ENCODE measurements at regions not wholly inside any gene's neighbourhood (a gene's known extent, or its start where the extent isn't known, plus 50 kb on each side); places are given as distances from the start of the nearest gene placed in this dataset.

GRCh38 chr11:105220121-105220520 is 80.6 kb upstream of the CARD18 start:
- ChIA-PET POLR2A (no interaction called here), CTCF (no interaction called here)
- no peaks in the 10 kb centered on the region for H3K27me3 ChIP-seq (replicated peaks in 1 of 4; ENCODE audit: control extremely low read depth in 1 of 4, control insufficient read depth in 3 of 4, insufficient read depth in 4 of 4, low read length in 3 of 4)
- DNase-seq, result peak; percentile 6
- no peak overlapping the region for H3K9ac ChIP-seq (ENCODE audit: low read length)
- Mint-ChIP-seq H3K9me3 (ENCODE audit: insufficient read depth) (no peaks in the 10 kb centered on the region), H3K4me3 (no peak overlapping the region), H3K27me3 (peaks cover 7% of the 10 kb centered on the region), H3K27ac (no peak overlapping the region), H3K4me1 (peaks cover 3% of the 10 kb centered on the region)
- H3K4me3 ChIP-seq (ENCODE audit: control extremely low read depth in 1 of 5, extremely low read depth in 1 of 5, insufficient read depth in 1 of 5, low read depth in 2 of 5, low read length in 4 of 5), result no peak overlapping the region
- no peak overlapping the region for H2AFZ ChIP-seq (ENCODE audit: insufficient read depth, low read depth, low read length, poor library complexity, severe bottlenecking)
- H3K27ac ChIP-seq (ENCODE audit: low read length in 2 of 2), result no peak overlapping the region
- no CpG with 5 or more reads among the region's 5 CpGs for WGBS (ENCODE audit: insufficient coverage)
- no peaks in the 10 kb centered on the region for H3K4me1 ChIP-seq (ENCODE audit: control insufficient read depth in 2 of 2, insufficient read depth in 2 of 2, low read length in 2 of 2)
- H4K20me1 ChIP-seq (ENCODE audit: control insufficient read depth, insufficient read depth, low read length, poor library complexity, severe bottlenecking), result no peaks in the 10 kb centered on the region
- no peak for ATAC-seq (ENCODE audit: low read depth)
- H3K9me3 ChIP-seq (ENCODE audit: control extremely low read depth in 1 of 3, control insufficient read depth in 2 of 3, insufficient read depth in 1 of 3, low read length in 2 of 3), result no peaks in the 10 kb centered on the region
- H3K4me2 ChIP-seq (replicated peaks; ENCODE audit: low read depth, low read length, poor library complexity, severe bottlenecking), result peak overlapping the region; percentile 14
- H3K36me3 ChIP-seq (replicated peaks in 1 of 2; ENCODE audit: control extremely low read depth in 1 of 2, control insufficient read depth in 1 of 2, extremely low read depth in 1 of 2, insufficient read depth in 2 of 2, low read length in 1 of 2), result no peaks in the 10 kb centered on the region
- intact Hi-C loops (cut with micrococcal nuclease), result no loop called here
- TF ChIP-seq EZH2 (IDR thresholded peaks at IDR 0.05; ENCODE audit: borderline replicate concordance, insufficient read depth, low read depth, low read length, poor library complexity, severe bottlenecking), result no peak
- no peak for TF ChIP-seq CTCF (IDR thresholded peaks at IDR 0.05)
- no peaks in the 10 kb centered on the region for H3K79me2 ChIP-seq (ENCODE audit: control insufficient read depth, insufficient read depth, low read length)

GRCh38 chr11:105219670-105220069 is 80.1 kb upstream of the CARD18 start:
- TF ChIP-seq CTCF (IDR thresholded peaks at IDR 0.05) (no peak), EZH2 (IDR thresholded peaks at IDR 0.05; ENCODE audit: borderline replicate concordance, insufficient read depth, low read depth, low read length, poor library complexity, severe bottlenecking) (no peak)
- ATAC-seq (ENCODE audit: low read depth), result no peak
- intact Hi-C loops (cut with micrococcal nuclease), result no loop called here
- Histone ChIP-seq H2AFZ (ENCODE audit: insufficient read depth, low read depth, low read length, poor library complexity, severe bottlenecking) (no peak overlapping the region), H3K36me3 (replicated peaks in 1 of 2; ENCODE audit: control extremely low read depth in 1 of 2, control insufficient read depth in 1 of 2, extremely low read depth in 1 of 2, insufficient read depth in 2 of 2, low read length in 1 of 2) (no peaks in the 10 kb centered on the region), H3K27ac (ENCODE audit: low read length in 2 of 2) (no peak overlapping the region), H3K4me3 (ENCODE audit: control extremely low read depth in 1 of 5, extremely low read depth in 1 of 5, insufficient read depth in 1 of 5, low read depth in 2 of 5, low read length in 4 of 5) (no peak overlapping the region), H3K9ac (ENCODE audit: low read length) (no peak overlapping the region), H3K4me1 (ENCODE audit: control insufficient read depth in 2 of 2, insufficient read depth in 2 of 2, low read length in 2 of 2) (no peaks in the 10 kb centered on the region), H3K27me3 (replicated peaks in 1 of 4; ENCODE audit: control extremely low read depth in 1 of 4, control insufficient read depth in 3 of 4, insufficient read depth in 4 of 4, low read length in 3 of 4) (no peaks in the 10 kb centered on the region), H3K79me2 (ENCODE audit: control insufficient read depth, insufficient read depth, low read length) (no peaks in the 10 kb centered on the region), H3K9me3 (ENCODE audit: control extremely low read depth in 1 of 3, control insufficient read depth in 2 of 3, insufficient read depth in 1 of 3, low read length in 2 of 3) (no peaks in the 10 kb centered on the region), H4K20me1 (ENCODE audit: control insufficient read depth, insufficient read depth, low read length, poor library complexity, severe bottlenecking) (no peaks in the 10 kb centered on the region), H3K4me2 (replicated peaks; ENCODE audit: low read depth, low read length, poor library complexity, severe bottlenecking) (no peak overlapping the region)
- CTCF ChIA-PET, result no interaction called here
- Mint-ChIP-seq H3K9me3 (ENCODE audit: insufficient read depth) (no peaks in the 10 kb centered on the region), H3K4me1 (peaks cover 3% of the 10 kb centered on the region), H3K27ac (no peak overlapping the region), H3K4me3 (no peak overlapping the region), H3K27me3 (peaks cover 7% of the 10 kb centered on the region)
- 100% methylated on average over 1 of the region's 7 CpGs for WGBS (ENCODE audit: insufficient coverage)
- DNase-seq, result no peak
- POLR2A ChIA-PET, result no interaction called here

Measured in B cell (primary cell).